IMR-90 (cell line): ENCODE measurements at regions not wholly inside any gene's neighbourhood (a gene's known extent, or its start where the extent isn't known, plus 50 kb on each side); places are given as distances from the start of the nearest gene placed in this dataset.
"Not testable (repeated sequence)": the region's sequence is repeated elsewhere in the genome, so short reads cannot be mapped to it uniquely, and the experiment has no call there.

Experiments used
- ATAC-seq: fragments of 200-7000 bp; cut with Tn5 transposase; 2 replicates; pipeline ENCODE4 v1.9.1; 2020; ENCODE audit warnings: low read depth, mild to moderate bottlenecking, moderate library complexity
- BruUV-seq: library from RNA; stranded (reverse); fragments of 400-500 nt; replicated peaks from 2 replicates; lab custom pipeline; 2021; lab: Mats Ljungman, UMichigan
- CTCF ChIA-PET: fragments of 300-600 bp; formaldehyde crosslinking; extraction: SDS; loops from one replicate; lab custom pipeline; 2021; ENCODE audit warnings: antibody characterized with exemption; lab: Yijun Ruan, JAX
- POLR2A ChIA-PET: fragments of 300-600 bp; sonication (Branson Sonifier 250); formaldehyde crosslinking; loops from one replicate; lab custom pipeline; 2022; ENCODE audit warnings: antibody characterized with exemption; ENCODE audit not compliant: unreplicated experiment; lab: Charles Lee
- DNase-seq: peaks from one replicate; pipeline ENCODE4 v3.0.0; 2013
- H2AFZ ChIP-seq: replicated peaks from 2 replicates; pipeline ENCODE3; 2013; ENCODE audit warnings: low read length, mild to moderate bottlenecking; ENCODE audit not compliant: poor library complexity
- H2AK5ac ChIP-seq: 2 replicates; pipeline ENCODE4 v1.6.1; 2013; ENCODE audit warnings: low read depth, low read length, inconsistent platforms
- H2AK9ac ChIP-seq: replicated peaks from 2 replicates; pipeline ENCODE3; 2013; ENCODE audit warnings: mild to moderate bottlenecking, low read depth, low read length, moderate library complexity; ENCODE audit not compliant: poor library complexity
- H2BK120ac ChIP-seq: 2 replicates; pipeline ENCODE4 v1.6.1; 2013; ENCODE audit warnings: low read depth, low read length, inconsistent platforms
- H2BK15ac ChIP-seq: 3 replicates; pipeline ENCODE4 v1.6.1; 2013; ENCODE audit warnings: low read depth, low read length, inconsistent platforms
- H2BK20ac ChIP-seq: 2 replicates; pipeline ENCODE4 v1.6.1; 2013; ENCODE audit warnings: low read depth, mild to moderate bottlenecking, inconsistent platforms, low read length, moderate library complexity
- H2BK5ac ChIP-seq: 2 replicates; pipeline ENCODE4 v1.6.1; 2013; ENCODE audit warnings: mild to moderate bottlenecking, low read depth, low read length, inconsistent platforms; ENCODE audit not compliant: poor library complexity, severe bottlenecking
- H3K14ac ChIP-seq: replicated peaks from 2 replicates; pipeline ENCODE4 v1.6.1; 2013; ENCODE audit warnings: low read depth, low read length, inconsistent platforms
- H3K18ac ChIP-seq: 2 replicates; pipeline ENCODE4 v1.6.1; 2013; ENCODE audit warnings: low read depth, low read length, control low read depth
- H3K23ac ChIP-seq: 2 replicates; pipeline ENCODE4 v1.6.1; 2013; ENCODE audit warnings: low read depth, low read length, inconsistent platforms
- H3K27ac ChIP-seq: 2 replicates; pipeline ENCODE4 v1.5.1; 2013; ENCODE audit warnings: mild to moderate bottlenecking, control low read depth, low read length; ENCODE audit not compliant: insufficient read depth
- H3K27me3 ChIP-seq: 2 replicates; pipeline ENCODE4 v1.6.1; 2013; ENCODE audit warnings: low read length; ENCODE audit not compliant: control insufficient read depth, insufficient read depth
- H3K36me3 ChIP-seq: 2 replicates; pipeline ENCODE4 v1.6.1; 2013; ENCODE audit warnings: low read length, mixed read lengths; ENCODE audit not compliant: control insufficient read depth, insufficient read depth
- H3K4ac ChIP-seq: 2 replicates; pipeline ENCODE4 v1.6.1; 2013; ENCODE audit warnings: low read depth, low read length, inconsistent platforms
- H3K4me1 ChIP-seq: 2 replicates; pipeline ENCODE4 v1.6.1; 2013; ENCODE audit warnings: low read length, mixed read lengths; ENCODE audit not compliant: control insufficient read depth, insufficient read depth
- H3K4me2 ChIP-seq: 2 replicates; pipeline ENCODE4 v1.6.1; 2013; ENCODE audit warnings: low read depth, mild to moderate bottlenecking, control low read depth, low read length, moderate library complexity
- H3K4me3 ChIP-seq: 2 replicates; pipeline ENCODE4 v1.5.1; 2013; ENCODE audit warnings: low read depth, mild to moderate bottlenecking, control low read depth, low read length, moderate library complexity; ENCODE audit not compliant: insufficient read depth
- H3K56ac ChIP-seq: 2 replicates; pipeline ENCODE4 v1.6.1; 2013; ENCODE audit warnings: low read length, inconsistent platforms; ENCODE audit not compliant: insufficient read depth; ENCODE audit errors: extremely low read depth
- H3K79me1 ChIP-seq, 2 experiments: 2 replicates each; pipeline ENCODE4 v1.6.1; 2013; ENCODE audit warnings: low read length in 2 of 2, inconsistent platforms in 1 of 2, low read depth in 1 of 2
- H3K9ac ChIP-seq: 2 replicates; pipeline ENCODE4 v1.6.1; 2013; ENCODE audit warnings: low read depth, low read length, control low read depth
- H3K9me1 ChIP-seq: 2 replicates; pipeline ENCODE4 v1.6.1; 2013; ENCODE audit warnings: low read length, inconsistent platforms; ENCODE audit not compliant: insufficient read depth
- H3K9me3 ChIP-seq: 2 replicates; pipeline ENCODE4 v1.6.1; 2013; ENCODE audit warnings: low read length; ENCODE audit not compliant: control insufficient read depth, insufficient read depth
- H4K20me1 ChIP-seq: 2 replicates; pipeline ENCODE4 v1.6.1; 2013; ENCODE audit warnings: low read length, inconsistent platforms; ENCODE audit not compliant: insufficient read depth
- H4K5ac ChIP-seq: 2 replicates; pipeline ENCODE4 v1.6.1; 2013; ENCODE audit warnings: mild to moderate bottlenecking, low read depth, low read length, control low read depth
- H4K8ac ChIP-seq, 2 experiments: 2 replicates each; pipeline ENCODE4 v1.6.1; 2013; ENCODE audit warnings: low read depth in 2 of 2, low read length in 2 of 2, control low read depth in 1 of 2, inconsistent platforms in 1 of 2
- H4K91ac ChIP-seq: 2 replicates; pipeline ENCODE4 v1.6.1; 2013; ENCODE audit warnings: low read depth, low read length, inconsistent platforms; ENCODE audit not compliant: insufficient read depth
- ELK1 ChIP-seq: fragments of 150-350 bp; IDR thresholded peaks from 2 replicates; pipeline ENCODE4 v1.6.1; 2016; ENCODE audit warnings: low read depth, mild to moderate bottlenecking, low read length, moderate library complexity, borderline replicate concordance
- WGBS, 2 experiments: methylation state at CpG; one replicate each; pipeline versions ENCODE4 v1.1.5 to v1.1.7; 2013; ENCODE audit warnings: missing lambda C conversion rate in 2 of 2; ENCODE audit not compliant: insufficient read length in 1 of 2; ENCODE audit errors: extremely low coverage in 2 of 2; 5-methylcytosine and 5-hydroxymethylcytosine counted together
- dilution Hi-C: fragments of 300-500 bp; cut with HindIII; formaldehyde crosslinking; loops from one replicate; pipeline ENCODE4 v1.14.3; 2018; ENCODE audit warnings: low sequenced_read_pairs; ENCODE audit not compliant: unreplicated experiment
- in situ Hi-C: fragments of 300-500 bp; cut with MboI; formaldehyde crosslinking; loops from 3 replicates; pipeline ENCODE4 v1.14.3; 2019; ENCODE audit warnings: low sequenced_read_pairs, inconsistent platforms, mixed read lengths
- intact Hi-C: fragments of 100-400 bp; cut with micrococcal nuclease; formaldehyde crosslinking; loops from 2 replicates; pipeline ENCODE4 v1.10.0; 2022

GRCh38 chr7:6886198-6886597 lies 60.1 kb upstream of the CCZ1B start:
- no TSS peak for BruUV-seq
- Histone ChIP-seq H3K4ac (no peak overlapping the region), H2AFZ (no peak overlapping the region), H3K23ac (no peak overlapping the region), H4K91ac (no peak overlapping the region), H3K79me1 (no peaks in the 10 kb centered on the region), H2BK120ac (no peak overlapping the region), H3K9me1 (no peaks in the 10 kb centered on the region), H2AK5ac (no peak overlapping the region), H2AK9ac (no peak overlapping the region), H3K36me3 (no peaks in the 10 kb centered on the region), H3K27me3 (no peaks in the 10 kb centered on the region), H2BK20ac (no peak overlapping the region), H3K56ac (no peak overlapping the region), H2BK5ac (no peak overlapping the region), H3K18ac (no peak overlapping the region), H3K9ac (no peak overlapping the region), H4K20me1 (no peaks in the 10 kb centered on the region), H3K4me2 (no peak overlapping the region), H4K8ac (no peak overlapping the region), H3K4me1 (0 out of 2 replicates have a peak, but pooled peaks cover 1% of the 10 kb centered on the region), H3K27ac (no peak overlapping the region), H4K5ac (no peak overlapping the region), H3K14ac (no peak overlapping the region), H2BK15ac (no peak overlapping the region), H3K9me3 (no peaks in the 10 kb centered on the region; the same call in 1 of the 2 replicates), H3K4me3 (no peak overlapping the region)
- no peak for ATAC-seq
- TF ChIP-seq ELK1, result no peak
- intact Hi-C loops, result no loop called here
- ChIA-PET POLR2A (no interaction called here), CTCF (no interaction called here)
- WGBS, 2 experiments, result no CpG with 5 or more reads among the region's 8 CpGs
- in situ Hi-C loops, result no loop called here
- dilution Hi-C loops, result no loop called here
- no peak for DNase-seq

- H3K18ac ChIP-seq, H3K36me3 ChIP-seq, H3K4ac ChIP-seq, H3K4me3 ChIP-seq, BruUV-seq, H4K8ac ChIP-seq, POLR2A ChIA-PET, dilution Hi-C loops, H4K91ac ChIP-seq, H3K9me1 ChIP-seq, in situ Hi-C loops, H3K27ac ChIP-seq, H3K9me3 ChIP-seq, H2AK5ac ChIP-seq, ATAC-seq, H2BK120ac ChIP-seq, H3K27me3 ChIP-seq, H2AFZ ChIP-seq, DNase-seq, intact Hi-C loops, H3K9ac ChIP-seq, H3K4me1 ChIP-seq, H3K56ac ChIP-seq, CTCF ChIA-PET, H3K14ac ChIP-seq, H2BK15ac ChIP-seq, H4K5ac ChIP-seq, H2AK9ac ChIP-seq, H3K79me1 ChIP-seq, H2BK5ac ChIP-seq, H4K20me1 ChIP-seq, H3K23ac ChIP-seq, H2BK20ac ChIP-seq, H3K4me2 ChIP-seq: not testable (repeated sequence)
- WGBS, 2 experiments, result 0% methylated on average over 1 of the region's 13 CpGs; no CpG with 5 or more reads in 1 of the 2 experiments
Measured at GRCh38 chr7:6888267-6889045, 62.4 kb upstream of the CCZ1B start.
